ENCODE measurements at regions not wholly inside any gene's neighbourhood (a gene's known extent, or its start where the extent isn't known, plus 50 kb on each side); places are given as distances from the start of the nearest gene placed in this dataset.

- DNase-seq (ENCODE audit: low spot score), result no peak
Measured at GRCh38 chr18:61082976-61083630, 250.1 kb upstream of the CDH20 start.

GRCh38 chr18:61085036-61085435, 248.2 kb upstream of the CDH20 start:
- no peak for DNase-seq (ENCODE audit: low spot score)

GRCh38 chr18:61085761-61086160, 247.5 kb upstream of the CDH20 start:
- no peak for DNase-seq (ENCODE audit: low spot score)

GRCh38 chr18:61086657-61087056, 246.6 kb upstream of the CDH20 start:
- DNase-seq (ENCODE audit: low spot score), result no peak

GRCh38 chr18:61091379-61091778, 241.9 kb upstream of the CDH20 start:
- DNase-seq (ENCODE audit: low spot score), result no peak

- DNase-seq (ENCODE audit: low spot score), result no peak
Measured at GRCh38 chr18:61093965-61094364, 239.3 kb upstream of the CDH20 start.

- no peak for DNase-seq (ENCODE audit: low spot score)
Measured at GRCh38 chr18:61096226-61096625, 237.0 kb upstream of the CDH20 start.

GRCh38 chr18:61107113-61107512, 226.1 kb upstream of the CDH20 start:
- DNase-seq (ENCODE audit: low spot score), result no peak

- DNase-seq (ENCODE audit: low spot score), result no peak
Measured at GRCh38 chr18:61108706-61109105, 224.5 kb upstream of the CDH20 start.

GRCh38 chr18:61123309-61123708, 209.9 kb upstream of the CDH20 start:
- no peak for DNase-seq (ENCODE audit: low spot score)

GRCh38 chr18:61127714-61128467, 205.3 kb upstream of the CDH20 start:
- no peak for DNase-seq (ENCODE audit: low spot score)

- no peak for DNase-seq (ENCODE audit: low spot score)
Measured at GRCh38 chr18:61129001-61129400, 204.2 kb upstream of the CDH20 start.

GRCh38 chr18:61132031-61132430, 201.2 kb upstream of the CDH20 start:
- DNase-seq (ENCODE audit: low spot score), result no peak

- no peak for DNase-seq (ENCODE audit: low spot score)
Measured at GRCh38 chr18:61133783-61134182, 199.4 kb upstream of the CDH20 start.

GRCh38 chr18:61136711-61137251, 196.4 kb upstream of the CDH20 start:
- DNase-seq (ENCODE audit: low spot score), result no peak

- DNase-seq (ENCODE audit: low spot score), result no peak
Measured at GRCh38 chr18:61141691-61142090, 191.5 kb upstream of the CDH20 start.

GRCh38 chr18:61148322-61148721, 184.9 kb upstream of the CDH20 start:
- DNase-seq (ENCODE audit: low spot score), result no peak

- no peak for DNase-seq (ENCODE audit: low spot score)
Measured at GRCh38 chr18:61149786-61150185, 183.4 kb upstream of the CDH20 start.

GRCh38 chr18:61153571-61153970, 179.7 kb upstream of the CDH20 start:
- DNase-seq (ENCODE audit: low spot score), result no peak

- DNase-seq (ENCODE audit: low spot score), result no peak
Measured at GRCh38 chr18:61154866-61155265, 178.4 kb upstream of the CDH20 start.

GRCh38 chr18:61155586-61155985, 177.6 kb upstream of the CDH20 start:
- DNase-seq (ENCODE audit: low spot score), result no peak

GRCh38 chr18:61157451-61157850, 175.8 kb upstream of the CDH20 start:
- no peak for DNase-seq (ENCODE audit: low spot score)

GRCh38 chr18:61159246-61159645, 174.0 kb upstream of the CDH20 start:
- no peak for DNase-seq (ENCODE audit: low spot score)

GRCh38 chr18:61164321-61164720, 168.9 kb upstream of the CDH20 start:
- DNase-seq (ENCODE audit: low spot score), result no peak
